Renal pelvis (tissue), 1 donor: ENCODE measurements at regions not wholly inside any gene's neighbourhood (a gene's known extent, or its start where the extent isn't known, plus 50 kb on each side); places are given as distances from the start of the nearest gene placed in this dataset.

Experiments
- DNase-seq: peaks from one replicate; pipeline ENCODE4 v3.0.0-alpha.2; 2013

GRCh38 chr1:195065437-195065836 lies 1542.8 kb downstream of the KCNT2 start:
- no peak for DNase-seq

GRCh38 chr1:195064358-195064757 lies 1543.9 kb downstream of the KCNT2 start:
- DNase-seq: no peak

- no peak for DNase-seq
Observed at GRCh38 chr1:195054217-195054687, 1554.0 kb downstream of the KCNT2 start.

- DNase-seq: no peak
Observed at GRCh38 chr1:195053478-195053877, 1554.8 kb downstream of the KCNT2 start.

- DNase-seq: no peak
Observed at GRCh38 chr1:195047772-195048171, 1560.5 kb downstream of the KCNT2 start.

GRCh38 chr1:195045072-195045471 lies 1563.2 kb downstream of the KCNT2 start:
- DNase-seq: no peak

GRCh38 chr1:195030793-195031192 lies 1577.4 kb downstream of the KCNT2 start:
- no peak for DNase-seq

GRCh38 chr1:195026792-195027191 lies 1581.4 kb downstream of the KCNT2 start:
- DNase-seq: no peak

- DNase-seq: no peak
Observed at GRCh38 chr1:195019385-195019784, 1588.9 kb downstream of the KCNT2 start.

GRCh38 chr1:195012995-195013394 lies 1595.2 kb downstream of the KCNT2 start:
- DNase-seq: no peak

GRCh38 chr1:195005338-195005737 lies 1602.9 kb downstream of the KCNT2 start:
- DNase-seq: no peak

GRCh38 chr1:194990483-194990882 lies 1617.8 kb downstream of the KCNT2 start:
- no peak for DNase-seq

- DNase-seq: no peak
Observed at GRCh38 chr1:194975913-194976312, 1632.3 kb downstream of the KCNT2 start.

GRCh38 chr1:194968916-194969315 lies 1639.3 kb downstream of the KCNT2 start:
- no peak for DNase-seq

GRCh38 chr1:194959795-194960194 lies 1648.4 kb downstream of the KCNT2 start:
- no peak for DNase-seq

GRCh38 chr1:194952171-194952570 lies 1656.1 kb downstream of the KCNT2 start:
- DNase-seq: no peak

GRCh38 chr1:194950584-194950983 lies 1657.7 kb downstream of the KCNT2 start:
- DNase-seq: no peak

GRCh38 chr1:194940336-194941030 lies 1667.8 kb downstream of the KCNT2 start:
- no peak for DNase-seq

GRCh38 chr1:194935864-194936263 lies 1672.4 kb downstream of the KCNT2 start:
- no peak for DNase-seq

- DNase-seq: no peak
Observed at GRCh38 chr1:194931166-194931565, 1677.1 kb downstream of the KCNT2 start.

- no peak for DNase-seq
Observed at GRCh38 chr1:194930132-194930531, 1678.1 kb downstream of the KCNT2 start.

- DNase-seq: no peak
Observed at GRCh38 chr1:194929357-194929756, 1678.9 kb downstream of the KCNT2 start.

GRCh38 chr1:194919146-194919545 lies 1689.1 kb downstream of the KCNT2 start:
- DNase-seq: no peak

- no peak for DNase-seq
Observed at GRCh38 chr1:194917769-194918168, 1690.5 kb downstream of the KCNT2 start.
